IPS-15b (cell line): ENCODE measurements at regions not wholly inside any gene's neighbourhood (a gene's known extent, or its start where the extent isn't known, plus 50 kb on each side); places are given as distances from the start of the nearest gene placed in this dataset.

Experiments
- H3K27me3 ChIP-seq: one replicate; pipeline ENCODE4 v1.6.1; 2013; ENCODE audit warnings: low read length; ENCODE audit not compliant: control insufficient read depth, insufficient read depth
- H3K36me3 ChIP-seq: one replicate; pipeline ENCODE4 v1.6.1; 2013; ENCODE audit warnings: low read length; ENCODE audit not compliant: control insufficient read depth, insufficient read depth
- H3K4me1 ChIP-seq: one replicate; pipeline ENCODE4 v1.6.1; 2013; ENCODE audit warnings: mild to moderate bottlenecking, low read length; ENCODE audit not compliant: control insufficient read depth, insufficient read depth
- H3K4me3 ChIP-seq: one replicate; pipeline ENCODE4 v1.5.1; 2013; ENCODE audit warnings: low read depth, low read length
- H3K9ac ChIP-seq: one replicate; pipeline ENCODE4 v1.6.1; 2013; ENCODE audit warnings: low read depth, mild to moderate bottlenecking, low read length
- H3K9me3 ChIP-seq: one replicate; pipeline ENCODE4 v1.6.1; 2013; ENCODE audit warnings: mild to moderate bottlenecking, low read length; ENCODE audit not compliant: control insufficient read depth, insufficient read depth

DNA sequence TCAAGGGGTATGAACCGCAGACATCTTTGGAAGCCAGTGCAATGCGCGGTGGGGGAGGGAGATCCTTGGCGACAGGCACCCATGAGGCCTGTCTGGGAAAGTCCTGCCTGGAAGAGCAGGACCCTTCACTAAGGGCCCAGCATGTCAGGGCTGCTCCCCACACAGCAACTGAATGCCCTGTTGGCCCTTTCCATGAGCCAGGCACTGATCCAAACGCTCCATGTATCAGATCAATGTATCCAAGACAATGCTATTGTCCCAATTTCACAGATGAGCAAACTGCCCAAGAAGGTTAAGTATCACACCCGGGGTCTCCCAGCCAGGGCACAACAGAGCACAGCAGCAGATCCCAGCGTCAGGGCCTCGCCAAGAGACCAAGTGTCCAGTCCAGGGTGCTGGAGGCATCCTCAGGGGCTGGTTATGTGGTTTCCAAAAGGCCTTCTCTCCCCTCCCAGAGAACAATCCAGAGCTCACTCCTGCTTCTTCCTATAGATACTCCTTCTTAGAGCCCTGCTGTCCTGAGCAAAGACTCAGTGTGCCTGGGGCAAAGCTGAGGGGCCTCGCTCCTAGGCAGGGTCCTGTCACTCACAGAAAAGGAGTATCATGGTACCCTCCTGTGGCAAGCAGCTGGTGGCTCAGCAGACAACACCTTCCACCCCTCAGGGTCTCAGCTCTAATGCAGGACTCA, 328.0 kb downstream of the NPHP4 start:
- H3K9me3 ChIP-seq, result no peaks in the 10 kb centered on the region
- no peaks in the 10 kb centered on the region for H3K4me1 ChIP-seq
- H3K36me3 ChIP-seq, result no peaks in the 10 kb centered on the region
- H3K4me3 ChIP-seq, result no peak overlapping the region
- H3K27me3 ChIP-seq, result no peaks in the 10 kb centered on the region
- no peak overlapping the region for H3K9ac ChIP-seq

DNA sequence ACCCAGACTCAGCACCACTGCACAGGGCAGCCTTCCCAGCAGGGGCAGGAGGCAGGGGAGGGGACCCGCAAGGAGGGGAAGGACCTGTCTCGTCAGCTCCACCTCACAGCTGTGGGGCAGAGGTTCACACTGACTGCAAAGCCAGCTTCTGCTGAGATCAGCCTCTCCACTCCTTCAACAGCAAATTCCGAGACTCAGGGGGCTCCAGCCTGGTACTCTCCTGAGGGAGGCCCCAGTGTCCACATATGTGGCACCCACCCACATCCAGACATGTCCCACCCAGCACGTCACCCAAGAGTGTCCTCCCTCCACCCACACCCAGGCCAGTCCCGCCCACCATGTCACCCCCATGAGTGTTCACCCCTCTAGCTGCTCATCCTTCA, 329.5 kb downstream of the NPHP4 start:
- Histone ChIP-seq H3K9me3 (no peaks in the 10 kb centered on the region), H3K9ac (no peak overlapping the region), H3K36me3 (no peaks in the 10 kb centered on the region)

DNA sequence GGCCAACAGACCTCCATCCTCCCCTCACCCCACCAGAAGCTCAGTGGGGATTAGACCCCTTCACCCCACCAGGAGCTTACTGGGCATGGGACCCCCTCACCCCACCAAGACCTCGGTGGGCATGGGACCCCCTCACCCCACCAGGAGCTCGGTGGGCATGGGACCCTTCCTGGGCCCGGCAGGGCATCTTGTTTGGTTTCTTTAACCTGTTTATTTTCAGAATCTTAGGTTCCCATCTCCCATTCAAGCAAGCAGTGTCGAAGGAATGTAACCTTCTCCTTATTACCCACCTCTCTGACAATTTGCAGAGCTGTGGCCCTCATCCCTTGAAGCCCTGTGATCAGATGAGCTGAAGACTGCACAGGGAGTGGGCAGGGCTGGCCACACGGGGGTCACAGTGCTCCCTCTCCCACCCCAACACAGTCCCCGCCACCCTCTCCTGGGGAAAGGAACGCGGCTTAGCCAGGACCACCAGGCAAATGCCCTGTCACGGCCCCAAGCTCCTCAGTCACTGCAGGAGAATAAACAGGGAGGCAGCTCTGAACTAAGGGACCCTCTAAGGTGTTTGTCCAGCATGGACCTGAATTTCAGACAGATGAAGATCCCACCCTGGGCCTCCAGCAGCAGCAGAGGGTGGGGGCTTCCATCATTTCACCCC, 330.0 kb downstream of the NPHP4 start:
- Histone ChIP-seq H3K9me3 (no peaks in the 10 kb centered on the region), H3K27me3 (no peaks in the 10 kb centered on the region), H3K9ac (no peak overlapping the region), H3K36me3 (no peaks in the 10 kb centered on the region), H3K4me1 (no peaks in the 10 kb centered on the region), H3K4me3 (no peak overlapping the region)

More for the DNA sequence above, 329.5 kb downstream of the NPHP4 start:
- no peaks in the 10 kb centered on the region for H3K27me3 ChIP-seq
- H3K4me1 ChIP-seq, result no peaks in the 10 kb centered on the region
- no peak overlapping the region for H3K4me3 ChIP-seq

DNA sequence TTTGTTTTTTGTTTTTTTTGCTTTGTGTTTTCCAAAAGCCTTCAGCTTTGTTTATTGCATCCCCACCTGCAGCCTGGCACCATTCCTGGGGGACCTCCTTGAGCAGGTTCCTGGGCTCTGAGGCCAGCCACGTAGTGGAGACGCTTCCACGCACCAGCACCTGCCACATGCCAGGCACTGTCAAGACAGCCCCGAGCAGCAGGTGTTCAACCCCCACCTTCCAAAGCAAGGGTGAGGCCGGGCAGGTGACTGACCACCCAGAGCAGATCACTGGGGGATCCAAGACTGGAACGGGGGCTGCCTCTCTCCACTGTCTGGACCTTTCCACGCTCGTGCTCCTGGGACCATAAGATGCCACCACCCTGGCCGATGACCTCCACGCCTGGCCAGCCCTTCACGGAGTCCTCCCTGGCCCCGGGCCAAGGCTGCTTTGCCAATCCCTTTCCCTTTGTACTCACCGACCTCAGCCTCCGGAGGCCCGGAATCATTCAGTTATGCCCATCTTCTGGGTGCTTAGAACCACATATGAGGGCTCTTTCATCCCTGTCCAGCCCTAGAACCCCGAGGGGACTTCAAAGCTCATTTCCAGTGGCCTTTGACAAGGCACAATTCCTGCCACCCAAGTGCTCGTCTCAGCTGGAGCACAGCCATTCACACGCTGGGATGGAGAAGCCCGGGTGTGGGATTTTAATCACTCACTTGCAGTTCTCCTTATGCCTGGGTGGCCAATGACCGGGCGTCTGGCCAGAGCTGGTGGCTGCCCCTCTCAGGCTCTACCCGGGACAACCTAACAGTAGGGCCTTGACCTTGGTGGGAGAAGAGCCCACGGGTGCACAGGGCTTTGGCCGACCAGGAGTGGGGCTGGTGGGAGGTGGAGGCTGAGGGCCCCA, 330.8 kb downstream of the NPHP4 start:
- Histone ChIP-seq H3K9ac (no peak overlapping the region), H3K4me1 (no peaks in the 10 kb centered on the region), H3K36me3 (no peaks in the 10 kb centered on the region), H3K4me3 (no peak overlapping the region), H3K27me3 (no peaks in the 10 kb centered on the region), H3K9me3 (no peaks in the 10 kb centered on the region)

DNA sequence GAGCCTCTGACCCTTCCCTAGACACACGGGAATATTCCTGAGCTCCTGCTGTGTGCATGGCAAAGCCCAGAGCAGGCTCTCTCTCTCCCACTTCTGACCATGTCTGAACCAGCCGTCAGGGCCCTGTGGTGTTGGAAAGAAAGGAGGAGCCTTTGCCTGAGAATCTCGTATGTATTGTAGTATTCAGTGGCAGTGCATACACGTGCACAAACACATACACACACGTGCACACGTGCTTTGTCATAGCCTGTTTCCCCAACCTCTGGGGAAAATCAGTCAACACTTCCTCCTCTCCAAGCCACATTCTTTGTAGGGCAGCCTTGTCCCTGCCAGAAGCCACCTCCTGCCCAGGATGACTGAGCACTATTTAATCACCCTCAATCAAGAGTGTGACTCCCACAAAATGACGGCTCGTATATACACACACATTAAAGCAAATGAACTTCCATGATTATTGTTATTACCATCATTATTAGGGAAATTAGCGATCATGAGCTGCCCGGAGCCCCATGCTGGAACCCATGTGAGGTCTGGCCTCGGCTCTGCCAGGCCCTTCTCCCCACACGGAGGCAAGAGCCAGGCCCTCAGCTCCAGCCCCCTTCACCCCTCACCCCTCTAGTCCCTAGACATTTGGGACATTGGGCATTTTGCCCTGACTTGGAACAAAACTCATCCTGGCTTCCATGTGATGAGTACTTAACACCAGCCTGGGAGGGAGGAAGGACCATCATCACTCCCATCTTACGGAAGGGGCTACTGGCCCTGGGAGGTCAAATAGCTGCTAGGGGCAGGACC, 331.9 kb downstream of the NPHP4 start:
- H3K9me3 ChIP-seq, result no peaks in the 10 kb centered on the region
- H3K9ac ChIP-seq, result no peak overlapping the region
- H3K4me3 ChIP-seq, result no peak overlapping the region
- no peaks in the 10 kb centered on the region for H3K27me3 ChIP-seq
- no peaks in the 10 kb centered on the region for H3K36me3 ChIP-seq
- H3K4me1 ChIP-seq, result no peaks in the 10 kb centered on the region

DNA sequence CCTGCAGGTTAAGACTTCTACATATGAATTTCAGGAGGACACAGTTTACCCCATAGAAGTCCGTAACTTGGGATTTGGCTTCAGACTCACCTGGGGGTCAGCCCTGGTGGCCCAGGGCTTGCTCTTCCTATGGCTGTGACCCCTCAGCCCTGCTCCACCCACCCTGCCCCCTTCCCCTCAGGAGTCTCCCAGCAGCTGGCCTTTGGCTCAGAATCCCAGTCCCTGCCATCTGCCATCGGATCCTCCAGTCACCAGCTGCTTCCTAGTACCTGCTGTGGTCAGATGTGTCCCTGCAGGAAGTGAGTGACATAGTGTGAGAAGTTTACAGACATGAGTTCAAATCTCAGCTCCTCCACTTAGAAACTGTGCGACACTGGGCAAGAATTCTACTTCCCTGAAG, 332.6 kb downstream of the NPHP4 start:
- H3K4me1 ChIP-seq, result no peaks in the 10 kb centered on the region
- no peaks in the 10 kb centered on the region for H3K36me3 ChIP-seq
- H3K4me3 ChIP-seq, result no peak overlapping the region
- no peak overlapping the region for H3K9ac ChIP-seq
- H3K9me3 ChIP-seq, result no peaks in the 10 kb centered on the region
- H3K27me3 ChIP-seq, result no peaks in the 10 kb centered on the region

DNA sequence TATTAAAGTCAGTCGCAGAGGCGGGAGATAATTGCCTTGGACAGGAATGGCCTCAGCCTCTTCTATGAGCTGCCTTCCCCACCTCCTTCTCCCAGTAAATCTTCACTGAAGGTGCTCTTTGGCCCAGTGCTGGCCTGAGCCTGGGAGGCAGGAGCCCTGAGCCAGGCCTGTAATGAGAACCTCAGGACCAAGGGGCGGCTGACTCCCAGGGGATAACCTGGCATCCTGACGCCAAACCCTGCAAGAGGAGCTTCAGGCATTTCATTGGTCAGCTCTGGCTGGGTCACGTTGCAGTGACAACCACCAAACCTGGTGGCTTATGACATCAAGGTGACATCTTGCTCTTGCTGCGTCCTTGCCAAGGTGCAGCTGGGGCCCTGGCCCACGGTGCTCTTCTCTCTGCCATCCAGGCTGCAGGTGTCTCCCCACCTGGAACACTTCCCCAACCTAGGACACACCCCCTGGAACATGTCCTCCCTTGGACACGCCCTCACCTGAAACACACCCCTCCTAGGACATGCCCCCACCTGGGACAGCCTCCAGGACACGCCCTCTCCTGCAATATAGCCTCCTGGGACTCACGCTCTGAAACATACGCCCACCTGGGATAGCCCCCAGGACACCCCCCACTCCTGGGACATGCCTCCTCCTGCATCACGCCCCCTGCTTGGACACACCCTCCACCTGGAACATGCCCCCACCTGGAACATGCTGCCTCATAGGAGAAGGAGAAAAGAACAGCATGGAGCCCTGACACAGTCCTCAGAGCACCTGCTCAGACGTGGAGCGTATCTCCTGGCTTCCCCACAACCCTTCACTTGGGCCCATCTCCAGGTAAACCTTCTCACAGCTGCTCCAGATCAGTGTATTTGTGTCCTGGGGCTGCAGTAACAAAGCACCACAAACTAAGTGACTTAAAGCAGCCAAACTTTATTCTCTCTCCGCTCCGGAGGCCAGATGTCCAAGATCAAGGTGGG, 333.6 kb downstream of the NPHP4 start:
- no peaks in the 10 kb centered on the region for H3K27me3 ChIP-seq
- H3K36me3 ChIP-seq, result no peaks in the 10 kb centered on the region
- H3K9me3 ChIP-seq, result no peaks in the 10 kb centered on the region
- no peak overlapping the region for H3K9ac ChIP-seq
- no peak overlapping the region for H3K4me3 ChIP-seq
- no peaks in the 10 kb centered on the region for H3K4me1 ChIP-seq

DNA sequence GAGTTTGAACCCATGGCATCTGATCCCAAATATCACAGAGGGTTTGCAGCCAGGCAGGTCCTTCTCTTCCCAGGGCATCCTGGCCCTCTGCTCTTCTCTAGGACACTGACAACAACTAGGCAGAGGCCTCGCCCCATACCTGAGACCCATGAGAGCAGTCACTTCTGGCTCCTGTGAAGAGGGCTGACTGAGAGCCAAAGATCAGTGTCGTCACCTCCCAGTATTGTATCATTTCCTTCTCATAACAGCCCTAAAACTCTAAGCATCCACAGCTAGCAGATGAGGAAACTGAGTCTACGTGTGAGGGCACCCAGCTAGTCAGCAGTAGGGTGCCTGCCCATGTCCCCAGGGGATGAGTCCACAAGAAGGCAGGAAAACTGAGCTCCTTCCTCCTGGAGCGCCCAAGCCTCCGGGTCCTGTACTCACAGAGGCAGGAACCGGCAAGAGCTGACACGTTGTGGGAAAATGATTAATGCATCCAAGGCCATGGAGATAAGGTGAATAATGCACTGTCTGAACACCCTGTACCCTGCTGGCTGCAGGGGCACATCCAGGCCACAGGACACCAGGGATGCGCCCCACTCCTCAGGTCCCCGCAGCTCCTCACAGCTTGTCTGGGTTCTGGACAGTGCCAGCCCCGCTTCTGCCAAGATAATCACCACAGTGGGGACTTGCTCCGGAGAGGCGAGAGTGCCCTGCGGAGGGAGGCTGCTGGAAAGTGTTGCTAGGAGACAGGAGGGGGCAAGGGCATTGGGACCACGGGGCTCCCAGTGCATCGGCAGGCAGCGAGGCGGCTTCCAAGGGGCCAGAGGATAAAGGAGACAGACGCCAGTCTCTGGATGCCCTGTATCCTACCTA, 340.0 kb downstream of the NPHP4 start:
- Histone ChIP-seq H3K36me3 (no peaks in the 10 kb centered on the region), H3K4me1 (no peaks in the 10 kb centered on the region), H3K9me3 (no peaks in the 10 kb centered on the region), H3K9ac (no peak overlapping the region), H3K27me3 (no peaks in the 10 kb centered on the region), H3K4me3 (no peak overlapping the region)

DNA sequence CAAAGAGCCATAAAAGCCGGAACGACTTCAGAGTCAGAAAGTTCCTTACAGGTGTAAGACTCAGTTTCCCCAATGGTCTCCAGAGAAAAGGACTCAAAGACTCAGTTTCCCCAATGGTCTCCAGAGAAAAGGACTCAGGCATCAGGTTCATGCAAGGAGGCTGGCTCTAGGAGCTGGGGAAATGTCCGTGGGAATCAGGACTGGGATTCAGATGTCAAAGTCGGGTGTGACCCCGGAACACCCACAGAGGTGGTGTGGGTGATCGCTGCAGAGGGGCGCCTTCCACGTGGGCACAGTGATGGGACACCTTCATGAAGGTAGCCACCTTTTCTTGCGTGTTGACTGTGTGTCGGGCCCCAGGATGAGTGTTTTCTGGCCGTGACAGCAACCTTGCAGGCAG, 340.8 kb downstream of the NPHP4 start:
- no peak overlapping the region for H3K4me3 ChIP-seq
- H3K9me3 ChIP-seq, result no peaks in the 10 kb centered on the region
- H3K27me3 ChIP-seq, result no peaks in the 10 kb centered on the region
- no peaks in the 10 kb centered on the region for H3K4me1 ChIP-seq
- no peak overlapping the region for H3K9ac ChIP-seq
- no peaks in the 10 kb centered on the region for H3K36me3 ChIP-seq

DNA sequence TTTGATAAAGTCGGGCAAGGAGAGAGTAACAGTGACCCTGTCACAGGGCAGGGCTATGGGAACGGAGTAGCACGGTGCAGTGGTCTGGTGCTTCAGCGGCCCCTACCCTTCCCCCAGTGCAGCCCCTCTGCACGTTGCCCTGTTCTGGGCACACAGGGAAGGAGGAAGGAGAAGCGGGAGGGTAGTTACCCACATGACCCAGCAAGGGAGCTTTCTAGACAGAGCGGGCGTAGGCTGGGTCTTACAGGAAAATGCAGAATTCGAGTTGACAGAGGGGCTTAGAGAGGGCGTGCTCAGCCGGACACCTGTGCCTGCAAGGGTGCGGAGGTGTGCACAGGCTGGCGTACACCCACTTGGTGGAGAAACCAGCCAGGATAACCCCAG, 341.2 kb downstream of the NPHP4 start:
- Histone ChIP-seq H3K36me3 (no peaks in the 10 kb centered on the region), H3K9ac (no peak overlapping the region), H3K9me3 (no peaks in the 10 kb centered on the region), H3K4me3 (no peak overlapping the region), H3K4me1 (no peaks in the 10 kb centered on the region), H3K27me3 (no peaks in the 10 kb centered on the region)
